Left hindlimb (tissue), 1 donor: ENCODE measurements at regions not wholly inside any gene's neighbourhood (a gene's known extent, or its start where the extent isn't known, plus 50 kb on each side); places are given as distances from the start of the nearest gene placed in this dataset.

Experiments used
- DNase-seq: peaks from one replicate; pipeline ENCODE4 v3.0.0-alpha.2; 2018

DNA sequence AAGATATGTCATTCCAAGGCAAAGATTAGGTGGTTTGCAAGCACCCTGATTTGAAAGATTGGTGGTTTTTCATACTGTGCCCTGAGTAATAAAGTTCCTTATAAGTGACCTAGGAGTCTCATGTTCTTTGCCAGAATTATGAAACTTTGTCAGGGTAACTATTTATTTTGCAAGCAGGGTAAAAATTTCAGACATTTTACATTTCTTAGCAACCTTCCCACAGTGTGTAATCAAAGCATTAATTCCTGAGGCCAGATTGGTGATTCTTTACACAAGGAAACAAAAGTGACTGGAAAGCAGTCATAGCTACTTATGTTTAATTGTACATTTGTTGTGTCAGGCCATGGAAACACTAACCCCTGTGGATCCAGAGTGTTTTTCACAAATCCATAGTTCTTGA lies 998.0 kb upstream of the B3GALT2 start:
- DNase-seq, result no peak

DNA sequence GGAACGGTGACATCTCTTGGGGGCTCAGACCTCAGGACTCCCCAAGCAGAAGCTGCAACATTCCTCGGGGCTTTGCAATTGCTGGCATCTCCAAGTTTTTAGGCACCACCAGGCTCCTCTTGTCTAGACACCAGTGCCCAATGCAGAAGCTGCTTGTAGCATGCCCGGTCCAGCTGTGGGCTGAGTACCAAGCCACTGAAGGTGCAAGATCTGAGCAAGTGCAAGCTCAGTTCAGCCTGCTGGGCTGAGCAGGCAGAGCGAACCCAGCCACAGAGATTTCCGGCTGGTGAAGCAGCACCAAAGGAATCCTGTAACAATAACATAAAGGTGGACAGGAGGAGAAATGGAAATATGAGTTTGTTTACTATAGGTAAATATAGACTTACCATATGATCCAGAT lies 995.4 kb upstream of the B3GALT2 start:
- no peak for DNase-seq

DNA sequence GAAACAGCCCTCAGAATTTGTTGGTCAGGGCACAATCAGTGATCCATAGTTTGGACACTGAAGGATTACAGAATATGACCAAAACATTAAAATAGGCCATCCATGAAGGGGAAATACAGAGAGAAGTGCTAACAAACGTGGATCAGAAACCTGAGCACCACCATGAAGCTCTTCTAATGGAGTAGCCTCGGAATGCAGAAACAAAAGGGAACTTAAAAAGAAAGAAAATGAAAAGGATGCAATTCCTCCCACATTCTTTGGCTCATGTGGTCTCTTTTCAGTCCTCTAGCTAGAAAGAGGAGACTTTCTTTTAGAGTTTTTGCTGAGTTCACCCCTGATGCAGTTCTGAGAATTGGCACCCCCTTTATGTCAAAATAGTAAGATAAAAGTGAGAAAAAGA lies 989.8 kb upstream of the B3GALT2 start:
- DNase-seq, result no peak

DNA sequence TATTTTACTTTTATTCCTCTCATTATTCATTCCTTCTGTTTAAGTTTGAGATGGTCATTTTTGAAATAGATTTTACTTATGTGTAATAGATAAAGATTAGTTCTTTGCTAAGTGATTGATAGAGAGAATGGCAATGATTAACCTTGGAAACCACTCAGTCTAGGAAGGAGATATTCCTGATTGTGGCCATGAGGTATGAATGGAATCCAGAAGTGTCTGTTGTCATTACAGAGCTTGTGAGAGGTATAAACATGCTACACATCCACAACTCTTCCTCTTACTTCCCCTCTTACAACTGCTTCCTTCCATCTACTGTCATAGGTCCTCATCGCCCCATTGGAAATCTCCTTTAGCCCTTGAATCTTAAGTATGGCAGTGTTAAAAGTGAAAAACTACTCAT lies 988.8 kb upstream of the B3GALT2 start:
- DNase-seq, result no peak

DNA sequence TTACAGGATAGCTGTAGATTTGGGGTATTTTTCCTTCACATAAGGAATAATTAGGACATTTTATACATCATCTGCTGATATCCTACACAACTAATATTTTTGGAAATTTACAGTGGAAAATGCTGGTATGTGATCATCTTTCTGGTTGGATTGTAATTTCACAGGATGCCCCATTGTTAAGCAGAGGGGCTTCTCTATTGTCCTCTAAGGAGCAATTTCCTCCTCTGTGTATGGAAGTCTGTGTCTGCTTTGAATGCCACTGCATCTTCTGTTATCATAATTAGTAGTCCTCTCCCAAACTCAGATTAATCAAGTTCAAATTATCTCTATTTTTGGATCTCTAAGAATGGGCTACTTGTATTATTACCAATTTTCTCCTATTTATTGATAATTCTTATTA lies 988.1 kb upstream of the B3GALT2 start:
- DNase-seq, result no peak

DNA sequence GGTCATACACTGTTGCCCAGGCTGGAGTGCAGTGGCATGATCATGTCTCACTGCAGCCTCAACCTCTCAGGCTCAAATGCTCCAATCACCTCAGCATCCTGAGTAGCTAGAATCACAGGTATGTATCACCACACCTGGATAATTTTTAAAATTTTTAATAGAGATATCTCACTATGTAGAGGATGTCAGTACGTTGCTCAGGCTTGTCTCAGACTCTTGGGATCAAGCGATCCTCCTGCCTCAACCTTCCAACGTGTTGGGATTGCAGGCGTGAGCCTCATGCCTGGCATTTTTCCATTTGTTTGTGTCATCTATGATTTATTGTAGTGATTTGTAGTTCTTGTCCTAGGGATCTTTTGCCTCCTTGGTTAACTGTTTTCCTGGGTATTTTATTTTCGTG lies 985.2 kb upstream of the B3GALT2 start:
- DNase-seq, result no peak

DNA sequence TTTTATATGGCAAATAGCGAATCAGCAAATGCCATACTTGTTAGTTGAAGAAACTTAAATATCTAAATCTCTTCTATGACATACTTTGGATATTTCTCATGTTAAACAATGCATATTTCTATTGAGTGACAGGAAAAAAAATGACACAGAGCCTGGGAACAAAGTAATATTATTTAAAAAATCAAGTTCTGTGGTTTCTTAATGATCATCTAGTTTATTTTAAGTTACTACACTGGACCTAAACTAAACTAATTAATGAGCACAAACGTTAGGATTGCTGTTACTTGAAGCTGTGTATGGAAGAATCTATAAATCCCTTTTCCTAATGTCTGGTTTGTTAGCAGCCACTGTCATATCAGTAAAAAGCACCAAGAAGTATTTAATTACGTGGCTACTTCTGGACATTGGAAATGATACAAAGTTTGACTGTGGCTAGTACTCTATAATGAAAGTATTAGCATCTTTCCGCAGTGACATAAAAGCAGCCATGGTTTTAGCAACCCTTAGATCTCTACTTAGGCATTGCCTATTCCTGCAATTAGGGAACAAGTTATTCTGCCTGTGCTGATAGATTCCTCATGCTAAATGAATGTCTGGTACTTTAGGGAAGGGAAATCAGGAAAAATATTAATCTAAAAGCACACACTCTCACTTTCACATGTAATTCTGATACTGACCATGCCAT lies 981.7 kb upstream of the B3GALT2 start:
- DNase-seq, result no peak

DNA sequence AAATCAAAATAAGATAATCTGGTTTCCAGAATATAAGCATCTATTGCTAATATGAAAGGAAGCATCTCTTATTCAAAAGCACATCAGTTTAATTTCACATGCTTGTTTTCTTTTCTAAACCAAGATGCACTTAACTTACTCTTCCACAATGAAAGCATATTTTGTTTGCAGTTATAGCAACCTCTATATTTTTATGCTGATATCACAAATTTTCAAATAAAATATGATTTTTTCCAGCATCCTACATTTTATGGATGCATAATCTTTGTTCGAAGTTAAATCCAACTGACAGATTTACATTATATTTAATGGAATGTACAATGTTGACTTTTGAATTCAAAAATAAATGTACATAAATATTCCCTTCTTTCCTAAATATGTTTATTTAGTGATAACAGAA lies 978.3 kb upstream of the B3GALT2 start:
- no peak for DNase-seq

DNA sequence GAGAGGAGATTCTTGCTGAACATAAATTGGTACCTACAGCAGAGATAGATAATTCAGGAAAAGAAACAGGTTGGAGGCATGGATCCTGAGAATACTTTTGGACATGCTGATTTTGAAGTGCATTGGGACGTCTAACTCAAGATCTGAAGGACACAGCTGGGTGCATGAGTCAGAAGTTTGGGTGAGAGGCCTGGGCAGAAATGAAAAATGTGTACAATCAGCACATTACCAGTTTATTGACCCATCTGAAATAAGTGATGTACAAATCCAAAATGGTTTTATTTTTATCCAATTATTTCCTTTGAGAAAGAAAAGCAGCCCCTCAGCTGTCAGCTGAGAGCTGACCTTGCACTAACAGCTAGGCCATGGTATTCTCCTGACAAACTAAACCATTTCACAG lies 975.2 kb upstream of the B3GALT2 start:
- no peak for DNase-seq

DNA sequence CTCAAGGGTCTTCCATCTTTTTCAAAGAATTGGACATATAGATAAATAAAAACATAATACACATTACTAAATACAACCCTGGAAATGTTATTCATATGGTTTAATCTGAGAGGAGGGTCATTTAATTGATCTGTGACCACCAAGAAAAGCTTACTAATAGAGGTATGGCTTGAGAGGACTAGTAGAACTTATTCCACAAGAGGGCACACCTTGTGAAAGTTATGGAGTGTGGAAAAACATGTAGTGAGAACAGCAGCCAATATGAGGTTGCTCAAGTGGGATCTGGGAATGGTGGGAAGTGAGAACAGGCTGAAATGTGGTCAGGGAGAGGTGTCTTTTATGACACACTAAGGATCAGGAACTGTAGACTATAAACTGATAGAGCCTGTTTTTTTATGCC lies 973.5 kb upstream of the B3GALT2 start:
- no peak for DNase-seq

DNA sequence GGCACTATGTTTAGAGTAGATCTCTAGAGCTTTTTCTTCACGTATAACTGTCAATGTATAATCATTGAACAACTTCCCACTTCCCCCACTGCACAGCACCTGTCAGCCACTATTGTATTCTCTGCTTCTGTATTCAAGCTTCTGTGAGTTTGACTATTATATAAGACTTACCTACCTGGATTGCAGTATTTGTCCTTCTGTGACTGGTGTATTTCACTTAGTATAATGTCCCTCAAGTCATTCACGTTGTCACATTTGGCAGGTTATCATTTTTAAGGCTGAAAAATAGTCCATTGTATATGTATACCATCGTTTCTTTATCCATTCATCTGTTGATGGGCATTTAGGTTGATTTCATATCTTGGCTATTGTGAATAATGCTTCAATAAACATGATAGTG lies 969.5 kb upstream of the B3GALT2 start:
- no peak for DNase-seq

DNA sequence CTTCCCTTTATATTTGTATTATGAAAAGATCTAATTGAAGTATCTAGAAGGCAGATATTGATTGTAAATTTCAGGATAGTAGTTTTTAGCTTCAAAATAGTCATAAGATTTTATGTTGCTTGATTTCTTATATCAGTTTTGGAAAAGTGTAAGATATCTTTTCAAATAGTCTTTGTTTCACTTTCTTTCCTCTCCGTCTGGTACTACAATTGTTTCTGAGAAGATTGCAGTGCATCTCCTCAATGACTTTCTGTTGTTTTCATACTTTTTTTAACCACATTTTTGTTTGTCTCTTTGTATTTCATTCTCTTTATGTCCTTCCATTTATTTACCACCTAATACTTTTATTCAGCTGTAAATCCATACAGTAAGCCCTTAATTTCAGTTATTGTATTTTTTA lies 964.6 kb upstream of the B3GALT2 start:
- DNase-seq, result no peak

DNA sequence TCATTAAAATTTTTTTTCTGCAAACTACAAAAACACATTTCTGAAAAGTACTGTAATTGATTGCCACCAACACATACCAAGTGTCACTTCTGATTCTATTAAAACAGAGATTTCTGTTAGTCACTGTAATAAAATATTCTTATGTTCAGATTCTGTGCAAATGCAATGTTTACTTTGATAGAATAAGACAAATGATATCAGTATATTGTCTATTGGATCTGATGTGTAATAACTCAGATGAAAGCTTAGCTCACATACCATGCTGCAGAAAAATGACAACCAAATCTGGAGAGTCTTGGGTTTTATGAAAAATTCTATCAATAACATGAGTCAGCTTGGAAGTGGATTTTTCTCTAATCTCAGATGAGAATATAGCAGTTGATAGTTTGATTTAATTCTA lies 963.8 kb upstream of the B3GALT2 start:
- no peak for DNase-seq

DNA sequence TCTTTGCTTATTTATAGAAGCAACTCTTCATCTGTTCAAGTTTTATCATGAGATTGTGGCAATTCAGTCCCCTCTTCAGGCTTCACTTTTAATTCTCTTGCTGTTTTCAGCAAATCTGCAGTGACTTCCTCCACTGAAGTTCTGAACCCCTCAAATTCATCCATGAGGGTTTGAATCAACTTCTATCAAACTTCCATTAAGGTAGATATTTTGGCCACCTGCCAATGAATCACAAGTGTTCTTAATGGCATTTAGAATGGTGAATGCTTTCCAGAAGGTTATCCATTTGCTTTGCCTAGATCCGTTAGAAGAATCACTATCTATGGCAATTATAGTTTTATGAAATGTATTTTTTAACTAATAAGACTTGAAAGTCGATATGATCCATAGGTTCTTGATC lies 946.7 kb upstream of the B3GALT2 start:
- no peak for DNase-seq

DNA sequence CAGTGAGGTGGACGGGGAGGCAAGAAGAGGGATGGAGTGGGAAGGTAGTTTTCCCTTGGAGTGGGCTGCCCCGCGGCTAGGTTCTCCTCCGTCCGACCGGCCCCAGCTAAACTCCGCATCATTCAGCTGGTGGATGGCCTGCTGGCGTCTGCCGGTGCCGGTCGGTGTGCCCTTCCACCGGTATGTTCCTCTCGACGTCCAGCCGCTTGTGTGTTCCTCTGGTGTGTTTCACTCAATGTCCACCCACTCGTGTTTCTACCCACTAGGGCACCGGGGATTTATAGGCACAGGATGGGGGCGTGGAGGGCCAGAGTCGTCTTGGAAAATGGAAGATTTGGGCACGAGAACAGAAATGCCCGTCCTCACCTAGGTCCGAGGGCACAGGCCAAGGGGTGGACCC lies 931.7 kb upstream of the B3GALT2 start:
- DNase-seq, result no peak

DNA sequence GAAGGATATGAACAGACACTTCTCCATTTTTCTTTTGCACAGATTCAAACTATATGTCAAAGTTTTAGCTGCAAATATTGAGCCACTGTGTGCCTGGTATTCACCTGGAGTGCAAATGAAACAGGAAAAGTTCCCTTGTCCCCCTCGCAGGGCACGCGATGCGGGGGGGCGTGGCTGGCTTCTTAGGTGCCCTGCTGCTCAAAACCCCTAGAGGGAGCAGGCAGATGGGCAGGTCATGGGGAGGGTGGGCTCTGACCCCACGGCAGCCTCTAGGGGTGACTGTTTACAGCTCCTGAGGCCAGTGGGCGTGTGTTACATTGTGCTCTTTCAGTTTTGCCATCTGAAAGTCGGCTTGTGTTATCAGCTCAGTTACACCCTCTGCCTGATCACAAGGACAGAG lies 931.2 kb upstream of the B3GALT2 start:
- DNase-seq, result no peak

DNA sequence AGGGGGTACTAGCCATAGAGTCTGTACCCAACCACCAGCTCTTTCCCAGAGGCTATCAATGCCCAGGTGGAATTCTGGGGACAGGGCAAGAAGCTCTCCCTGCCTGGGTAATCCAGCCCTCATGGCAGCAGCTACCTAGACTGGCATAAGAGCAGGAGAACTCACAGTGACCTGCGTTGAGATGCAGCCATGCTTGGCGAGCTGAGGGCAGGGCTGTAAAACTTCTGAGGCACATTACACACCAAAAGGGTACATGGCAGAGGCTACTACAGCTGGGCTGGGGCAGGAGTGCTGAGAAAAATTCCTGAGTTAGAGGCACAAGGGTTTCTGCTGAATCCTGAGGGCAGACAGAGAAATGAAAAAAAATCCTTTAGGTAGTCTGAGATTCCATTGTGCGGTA lies 927.9 kb upstream of the B3GALT2 start:
- DNase-seq, result no peak

DNA sequence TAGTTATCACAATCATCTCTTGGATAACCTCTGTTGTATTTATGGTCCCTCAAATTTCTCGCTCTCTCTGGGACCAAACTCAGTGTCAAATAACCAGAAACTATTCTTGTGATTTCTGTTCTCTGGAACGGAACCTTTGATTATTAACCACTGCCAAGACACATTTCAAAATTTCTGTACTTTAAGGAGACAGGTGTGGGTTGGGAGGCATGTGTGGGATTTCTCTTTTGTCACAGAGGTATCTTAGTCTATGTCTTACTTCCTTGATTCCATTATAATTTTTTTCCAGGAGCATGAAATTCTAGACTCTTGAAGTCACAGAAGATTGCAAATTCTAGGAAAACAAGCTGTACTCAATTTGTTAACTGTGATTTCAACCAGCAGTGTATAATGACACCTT lies 919.0 kb upstream of the B3GALT2 start:
- no peak for DNase-seq

DNA sequence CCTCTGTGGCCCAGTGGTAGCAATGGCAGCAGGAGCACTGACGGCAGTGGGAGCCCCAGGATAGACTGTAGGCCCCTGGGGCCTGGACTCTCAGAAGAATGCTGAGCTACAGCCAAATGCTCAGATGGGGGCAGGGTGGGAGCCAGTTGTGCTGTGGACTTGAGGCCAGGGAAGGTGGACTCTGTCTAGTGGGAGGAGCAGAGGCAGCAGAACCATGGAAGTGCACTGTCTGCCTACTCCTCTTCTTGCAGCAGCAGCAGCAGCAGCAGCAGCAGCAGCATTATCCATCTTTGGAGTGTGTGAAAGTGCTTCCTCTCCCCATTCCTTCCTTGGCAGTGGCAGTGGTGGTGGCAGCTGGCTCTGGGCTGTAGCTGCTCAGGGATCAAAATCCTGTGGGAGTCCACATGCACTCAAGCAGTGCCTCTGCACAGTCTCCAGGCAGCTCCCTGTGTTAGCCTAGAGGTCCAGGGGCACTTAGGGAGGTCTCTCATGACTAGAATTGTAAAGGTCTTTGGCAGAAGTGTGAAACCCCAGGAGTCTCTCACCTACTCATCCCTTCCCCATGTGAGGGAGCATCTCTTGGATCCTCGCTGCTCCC lies 917.9 kb upstream of the B3GALT2 start:
- no peak for DNase-seq

DNA sequence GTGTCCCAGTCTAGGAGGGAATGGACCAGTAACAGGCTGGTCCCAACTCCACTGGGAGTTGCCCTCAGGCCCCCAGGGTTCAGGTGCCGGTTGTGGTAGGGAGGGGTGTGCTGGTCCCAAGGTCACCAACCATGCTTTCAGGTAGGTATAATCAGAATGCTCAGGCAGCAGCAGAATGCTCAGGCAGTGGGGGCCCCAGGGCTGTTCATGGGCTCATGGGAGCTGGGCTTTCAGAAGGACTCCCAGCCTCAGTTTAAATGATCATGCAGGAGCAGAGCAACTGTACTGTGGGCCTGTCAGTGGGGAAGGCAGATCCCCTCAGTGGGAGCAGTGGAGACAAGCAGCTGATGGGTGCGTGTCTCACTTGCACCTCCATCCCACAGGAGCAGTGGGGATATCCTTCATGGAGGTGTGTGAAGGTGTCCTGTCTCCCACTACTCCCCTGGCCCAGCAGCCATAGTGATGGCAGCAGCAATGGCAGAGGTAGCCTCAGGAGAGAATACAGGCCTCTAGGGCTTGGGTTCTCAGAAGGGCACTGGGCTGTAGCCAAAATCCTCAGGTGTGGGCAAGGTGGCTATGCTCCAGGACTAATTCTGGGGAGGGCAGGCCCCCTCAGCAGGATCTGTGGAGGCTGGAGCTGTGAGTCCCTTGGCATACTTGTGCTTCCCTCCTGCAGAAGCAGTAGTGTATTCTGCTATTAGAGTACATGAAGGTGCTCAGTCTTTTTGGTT lies 917.3 kb upstream of the B3GALT2 start:
- DNase-seq, result no peak

DNA sequence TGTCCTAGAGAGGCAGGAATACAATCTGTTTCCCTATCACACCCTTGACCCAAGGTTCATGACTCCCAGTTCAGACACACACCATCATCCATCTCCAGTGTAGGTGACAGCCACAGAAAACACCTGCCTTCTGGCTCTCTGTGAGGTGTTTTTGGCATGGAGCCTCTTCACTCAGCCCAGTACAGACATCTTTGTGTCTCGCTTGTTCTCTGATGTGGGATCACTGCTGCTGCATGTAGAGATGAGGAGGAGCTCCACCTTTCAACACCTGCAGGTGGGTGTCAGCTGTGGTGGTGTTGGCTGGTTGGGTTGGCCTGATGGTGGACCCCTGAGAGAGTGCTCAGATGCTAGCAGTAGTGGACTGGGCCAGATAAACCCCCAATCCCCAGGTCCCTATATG lies 916.7 kb upstream of the B3GALT2 start:
- DNase-seq, result no peak

DNA sequence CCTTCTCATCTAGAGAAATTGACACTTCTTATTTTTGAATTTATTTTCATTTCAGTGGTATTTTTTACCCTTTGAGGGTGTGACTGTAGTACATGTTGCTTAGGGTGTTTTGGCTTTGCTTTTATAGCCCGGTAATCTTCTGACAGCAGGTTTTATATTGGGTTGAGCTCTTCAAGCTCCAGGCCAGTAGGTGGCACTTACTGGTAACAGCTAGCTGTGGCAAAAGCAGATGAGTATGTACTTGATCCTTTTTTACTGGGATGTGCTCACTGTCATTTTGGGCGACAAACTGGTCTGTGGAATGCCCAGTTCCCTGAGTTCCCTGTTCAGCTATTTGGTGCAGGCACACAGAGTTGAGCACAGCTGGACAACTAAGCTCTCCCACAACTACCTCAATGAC lies 916.2 kb upstream of the B3GALT2 start:
- DNase-seq, result no peak

DNA sequence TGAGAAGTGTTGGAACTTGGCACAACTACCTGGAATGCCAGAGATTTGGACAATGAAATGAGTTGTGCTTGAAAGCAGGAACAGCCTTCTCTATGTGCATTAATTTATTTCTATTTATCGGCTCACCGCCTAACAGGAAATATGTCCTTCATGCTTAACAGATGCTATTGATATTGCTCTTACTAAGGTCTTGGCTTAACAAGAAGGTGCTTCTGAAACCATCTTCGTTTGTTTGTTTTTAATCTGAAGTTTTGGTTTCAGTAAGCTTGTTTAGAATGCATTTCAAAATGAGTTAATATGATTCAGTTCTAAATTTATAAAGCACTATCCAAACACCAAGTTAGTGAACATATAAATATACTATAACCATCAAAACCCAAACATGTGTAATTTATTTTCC lies 898.3 kb upstream of the B3GALT2 start:
- DNase-seq, result no peak

DNA sequence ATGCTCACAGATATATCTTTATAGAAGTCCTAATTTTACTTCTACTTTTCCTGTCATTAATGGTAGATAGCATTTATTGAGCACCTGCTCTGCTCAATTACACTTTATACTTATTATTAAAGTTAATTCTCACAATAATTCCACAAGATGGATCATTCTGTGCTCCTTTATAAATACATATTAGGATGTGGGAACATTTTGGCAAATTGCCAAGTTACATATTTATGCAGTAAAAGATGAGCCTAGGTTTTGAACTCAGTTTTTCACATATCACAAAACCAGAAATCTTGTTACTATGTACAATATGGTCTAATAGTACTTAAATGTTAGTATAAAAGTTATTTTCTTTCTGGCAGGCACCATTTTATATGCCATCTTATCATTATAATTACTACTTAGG lies 895.0 kb upstream of the B3GALT2 start:
- no peak for DNase-seq

DNA sequence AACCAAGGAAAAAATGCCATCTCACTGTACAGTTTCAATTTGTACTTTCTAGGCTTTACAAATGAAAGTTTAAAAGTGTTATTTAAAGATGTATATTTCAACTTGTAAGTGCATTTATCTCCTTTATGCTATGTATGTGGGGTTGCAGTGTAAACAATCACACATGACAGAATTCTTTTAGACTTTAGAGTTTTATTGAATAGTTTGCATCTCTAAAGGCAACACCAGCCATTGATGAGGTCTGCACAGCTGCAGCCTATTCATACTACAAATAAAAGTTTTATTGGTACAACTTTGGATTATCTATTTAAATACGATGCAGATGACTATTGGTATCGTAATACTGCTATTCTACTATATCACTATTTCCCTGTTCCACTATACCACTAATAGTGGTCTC lies 894.4 kb upstream of the B3GALT2 start:
- DNase-seq, result no peak
